ENCODE measurements at regions not wholly inside any gene's neighbourhood (a gene's known extent, or its start where the extent isn't known, plus 50 kb on each side); places are given as distances from the start of the nearest gene placed in this dataset.

DNA sequence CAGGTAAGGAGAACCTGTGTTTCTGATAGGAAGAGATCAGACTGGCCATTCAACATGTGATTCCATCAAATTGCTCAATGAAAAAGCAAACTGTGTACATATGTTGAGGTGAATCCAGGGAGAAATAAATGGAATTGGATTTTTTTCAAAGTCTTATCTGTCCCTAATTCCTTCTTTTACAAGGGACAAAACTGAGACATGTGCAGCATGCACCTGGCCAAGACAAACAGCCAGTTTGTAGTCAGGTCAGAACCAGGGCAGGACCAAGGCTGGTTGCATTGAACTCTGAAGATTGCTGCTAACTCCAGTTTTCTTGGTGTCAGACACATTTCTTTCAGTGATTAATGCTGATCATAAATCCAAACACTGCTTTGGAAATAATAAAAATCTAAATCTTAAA, 69.6 kb upstream of the CCDC190 start:
- DNase-seq (ENCODE audit: extremely low spot score) = no peak
- TF ChIP-seq, protein P1, sequence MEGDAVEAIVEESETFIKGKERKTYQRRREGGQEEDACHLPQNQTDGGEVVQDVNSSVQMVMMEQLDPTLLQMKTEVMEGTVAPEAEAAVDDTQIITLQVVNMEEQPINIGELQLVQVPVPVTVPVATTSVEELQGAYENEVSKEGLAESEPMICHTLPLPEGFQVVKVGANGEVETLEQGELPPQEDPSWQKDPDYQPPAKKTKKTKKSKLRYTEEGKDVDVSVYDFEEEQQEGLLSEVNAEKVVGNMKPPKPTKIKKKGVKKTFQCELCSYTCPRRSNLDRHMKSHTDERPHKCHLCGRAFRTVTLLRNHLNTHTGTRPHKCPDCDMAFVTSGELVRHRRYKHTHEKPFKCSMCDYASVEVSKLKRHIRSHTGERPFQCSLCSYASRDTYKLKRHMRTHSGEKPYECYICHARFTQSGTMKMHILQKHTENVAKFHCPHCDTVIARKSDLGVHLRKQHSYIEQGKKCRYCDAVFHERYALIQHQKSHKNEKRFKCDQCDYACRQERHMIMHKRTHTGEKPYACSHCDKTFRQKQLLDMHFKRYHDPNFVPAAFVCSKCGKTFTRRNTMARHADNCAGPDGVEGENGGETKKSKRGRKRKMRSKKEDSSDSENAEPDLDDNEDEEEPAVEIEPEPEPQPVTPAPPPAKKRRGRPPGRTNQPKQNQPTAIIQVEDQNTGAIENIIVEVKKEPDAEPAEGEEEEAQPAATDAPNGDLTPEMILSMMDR (IDR thresholded peaks at IDR 0.05; ENCODE audit: control extremely low read depth, extremely low read depth, low read depth, missing control alignments) = no peak
- ChIA-PET POLR2A (no interaction called here), CTCF (interaction anchor here (1.2 kb wide), 1 partner anchor 20 kb away, joined by 3 read pairs; no protein-coding TSS in a partner anchor)

GRCh38 chr1:162929177-162929576, 68.2 kb upstream of the CCDC190 start:
- TF ChIP-seq, protein P1 (IDR thresholded peaks at IDR 0.05; ENCODE audit: control extremely low read depth, extremely low read depth, low read depth, missing control alignments) = no peak
- POLR2A ChIA-PET = no interaction called here
- no peak for DNase-seq (ENCODE audit: extremely low spot score)
- CTCF ChIA-PET = interaction anchor here (1.1 kb wide), 1 partner anchor 9 kb away, joined by 3 read pairs; no protein-coding TSS in a partner anchor

DNA sequence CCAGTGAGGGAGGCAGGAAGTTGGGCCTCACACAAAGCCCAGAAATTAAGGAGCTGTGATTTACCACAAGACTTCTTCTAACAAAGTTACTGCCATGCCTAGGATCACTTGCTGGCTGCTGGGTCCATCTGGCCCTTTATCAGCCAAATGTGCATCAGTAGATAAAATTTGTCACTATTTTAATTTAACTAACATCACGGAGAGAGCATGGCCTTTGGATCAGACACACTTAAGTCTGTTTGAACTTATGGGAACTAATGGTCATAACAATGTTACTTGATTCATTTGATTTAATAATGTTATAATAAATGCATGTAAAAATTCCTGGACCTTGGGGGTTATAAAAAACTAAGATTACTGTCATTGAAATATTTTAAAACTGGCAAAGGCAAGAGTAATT, 67.2 kb upstream of the CCDC190 start:
- no peak for DNase-seq (ENCODE audit: extremely low spot score)
- TF ChIP-seq, protein P1 (IDR thresholded peaks at IDR 0.05; ENCODE audit: control extremely low read depth, extremely low read depth, low read depth, missing control alignments) = no peak
- CTCF ChIA-PET = no interaction called here
- POLR2A ChIA-PET = no interaction called here

DNA sequence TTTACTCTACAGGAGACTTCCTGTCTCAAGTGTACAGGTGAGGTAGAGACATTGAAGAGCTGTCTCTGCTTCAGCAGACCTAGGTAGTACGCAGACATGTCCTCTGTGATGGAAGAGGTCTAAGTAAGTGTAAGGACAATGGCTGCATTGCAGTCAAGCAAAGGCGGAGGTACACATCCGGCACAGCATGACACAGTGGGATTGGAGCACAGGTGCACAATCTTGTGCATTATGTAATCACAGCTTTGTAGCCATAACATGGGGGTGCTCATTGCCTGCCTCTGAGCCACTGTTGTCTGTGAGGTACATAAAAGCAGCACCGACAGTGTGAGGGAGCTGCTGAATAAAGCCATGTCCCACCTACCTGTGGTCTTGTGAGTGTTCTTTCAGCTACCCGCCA, 66.4 kb upstream of the CCDC190 start:
- TF ChIP-seq, protein P1 (IDR thresholded peaks at IDR 0.05; ENCODE audit: control extremely low read depth, extremely low read depth, low read depth, missing control alignments) = no peak

DNA sequence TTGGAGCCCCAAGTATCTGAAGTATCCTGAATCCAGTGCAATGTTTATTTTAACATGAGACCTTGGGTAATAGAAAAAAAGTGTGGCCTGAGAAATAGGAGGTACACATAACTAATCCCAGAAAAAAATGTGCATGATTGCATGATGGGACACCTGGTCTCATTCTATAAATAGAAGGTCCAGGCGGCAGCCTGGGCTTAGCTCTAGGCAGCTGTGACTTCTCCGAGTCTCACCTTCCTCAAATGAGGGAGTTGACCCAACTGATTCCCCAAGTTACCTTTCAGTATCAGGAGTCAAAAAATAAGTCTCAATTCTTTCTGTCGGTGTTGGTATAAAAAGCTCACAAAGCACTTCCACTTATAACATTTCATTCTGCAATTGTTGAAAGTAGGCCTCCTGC, 65.9 kb upstream of the CCDC190 start:
- ChIA-PET POLR2A (no interaction called here), CTCF (interaction anchor here (0.9 to 1.5 kb wide), 4 partner anchors 10 to 25 kb away, joined by 3 to 4 read pairs (median 3); no protein-coding TSS in a partner anchor)
- TF ChIP-seq, protein P1 (IDR thresholded peaks at IDR 0.05; ENCODE audit: control extremely low read depth, extremely low read depth, low read depth, missing control alignments) = no peak
- DNase-seq (ENCODE audit: extremely low spot score) = no peak

More for the DNA sequence above, 66.4 kb upstream of the CCDC190 start:
- DNase-seq (ENCODE audit: extremely low spot score) = no peak
- POLR2A ChIA-PET = no interaction called here
- CTCF ChIA-PET = interaction anchor here (1.3 to 1.5 kb wide), 3 partner anchors 10 to 25 kb away, joined by 3 to 4 read pairs (median 3); no protein-coding TSS in a partner anchor

DNA sequence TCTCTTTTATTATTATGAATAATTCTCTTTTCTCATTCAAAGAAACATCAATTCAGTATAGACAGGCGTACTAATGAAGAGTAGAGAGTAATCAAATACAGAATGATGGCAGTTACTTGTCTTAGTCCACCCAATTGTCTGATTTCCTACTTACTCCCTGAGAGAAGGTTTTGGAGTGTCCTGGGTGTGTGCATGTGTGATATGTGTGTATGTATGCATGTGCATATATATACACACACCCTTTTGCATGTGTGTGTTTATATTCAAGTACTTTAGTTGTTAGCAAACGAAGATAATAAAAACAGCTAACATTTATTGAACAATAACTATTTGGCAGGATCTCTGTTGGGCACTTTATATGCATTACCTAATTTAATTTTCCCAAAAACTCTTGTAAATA, 63.2 kb upstream of the CCDC190 start:
- POLR2A ChIA-PET = no interaction called here
- TF ChIP-seq, protein P1 (IDR thresholded peaks at IDR 0.05; ENCODE audit: control extremely low read depth, extremely low read depth, low read depth, missing control alignments) = no peak
- CTCF ChIA-PET = interaction anchor here (1.5 to 1.8 kb wide), 2 partner anchors 9 to 10 kb away, joined by 4 to 6 read pairs; no protein-coding TSS in a partner anchor
- no peak for DNase-seq (ENCODE audit: extremely low spot score)
